Stimulated activated naive CD8-positive, alpha-beta T cell treated with anti-CD3 and anti-CD28 coated beads, Interleukin-15, Interleukin-2, amounts not matched to agents 100 ng/mL and 50 ng/mL, for 24 hours (primary cell): ENCODE measurements at regions not wholly inside any gene's neighbourhood (a gene's known extent, or its start where the extent isn't known, plus 50 kb on each side); places are given as distances from the start of the nearest gene placed in this dataset.

Experiments
- H3K27ac Mint-ChIP-seq: one replicate; pipeline ENCODE4 v1.8.0; 2021; ENCODE audit warnings: mild to moderate bottlenecking, mixed read lengths
- H3K27me3 Mint-ChIP-seq: one replicate; pipeline ENCODE4 v1.8.0; 2021; ENCODE audit warnings: mixed read lengths
- H3K36me3 Mint-ChIP-seq: one replicate; pipeline ENCODE4 v1.8.0; 2021; ENCODE audit warnings: low read depth, mixed read lengths
- H3K4me1 Mint-ChIP-seq: one replicate; pipeline ENCODE4 v1.8.0; 2021; ENCODE audit warnings: low read depth, mixed read lengths
- H3K4me3 Mint-ChIP-seq: one replicate; pipeline ENCODE4 v1.8.0; 2021; ENCODE audit warnings: mild to moderate bottlenecking, mixed read lengths
- H3K9me3 Mint-ChIP-seq: one replicate; pipeline ENCODE4 v1.8.0; 2021; ENCODE audit warnings: mixed read lengths

DNA sequence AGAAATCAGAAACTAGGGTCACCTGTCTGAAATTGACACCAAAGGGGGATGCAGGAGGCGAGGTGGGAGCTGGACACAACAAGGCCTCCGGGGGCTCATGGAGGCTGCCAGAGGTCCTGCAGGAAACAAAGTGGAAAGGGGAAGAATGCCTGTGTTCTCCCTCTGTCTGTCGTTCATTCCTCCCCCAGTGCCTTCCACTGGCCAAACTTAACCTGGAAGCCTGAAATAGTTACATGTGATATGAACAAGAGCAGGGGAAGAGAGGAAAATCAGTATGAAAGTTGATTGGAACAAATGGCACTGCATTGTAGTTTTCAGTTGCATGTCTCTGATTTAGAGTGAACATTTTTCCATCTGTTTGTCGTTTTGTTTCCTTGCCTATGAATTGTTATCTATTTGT, 502.0 kb upstream of the CFAP20DC start:
- Mint-ChIP-seq H3K9me3 (no peaks in the 10 kb centered on the region), H3K4me3 (no peak overlapping the region), H3K36me3 (no peaks in the 10 kb centered on the region), H3K27ac (no peak overlapping the region), H3K4me1 (no peaks in the 10 kb centered on the region), H3K27me3 (no peaks in the 10 kb centered on the region)

DNA sequence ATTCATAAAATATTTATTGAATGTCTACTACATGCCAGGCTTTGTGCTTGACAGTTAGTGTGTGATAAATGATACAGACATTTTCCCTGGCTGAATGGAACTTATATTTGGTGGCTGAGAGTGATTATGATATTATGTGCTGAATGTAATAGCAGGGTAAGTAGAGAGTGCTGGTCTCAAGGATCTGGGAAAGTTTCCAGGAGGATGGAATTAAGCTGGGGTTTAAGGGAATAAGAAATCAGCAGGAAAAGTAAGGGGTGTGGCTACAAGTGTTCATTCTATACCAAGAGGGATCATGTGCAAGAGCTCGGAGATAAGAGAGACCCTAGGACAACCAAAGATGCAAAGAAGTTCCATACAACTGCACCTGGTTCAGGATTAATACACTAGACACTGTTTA, 500.1 kb upstream of the CFAP20DC start:
- Mint-ChIP-seq H3K27me3 (no peaks in the 10 kb centered on the region), H3K9me3 (no peaks in the 10 kb centered on the region), H3K36me3 (no peaks in the 10 kb centered on the region), H3K4me3 (no peak overlapping the region), H3K27ac (no peak overlapping the region), H3K4me1 (no peaks in the 10 kb centered on the region)

GRCh38 chr3:59547874-59548273, 498.0 kb upstream of the CFAP20DC start:
- H3K9me3 Mint-ChIP-seq, result no peaks in the 10 kb centered on the region
- H3K27me3 Mint-ChIP-seq, result no peaks in the 10 kb centered on the region
- H3K36me3 Mint-ChIP-seq, result no peaks in the 10 kb centered on the region
- no peak overlapping the region for H3K4me3 Mint-ChIP-seq
- no peak overlapping the region for H3K27ac Mint-ChIP-seq
- no peaks in the 10 kb centered on the region for H3K4me1 Mint-ChIP-seq

GRCh38 chr3:59546522-59546921, 496.7 kb upstream of the CFAP20DC start:
- H3K27ac Mint-ChIP-seq, result no peak overlapping the region
- no peak overlapping the region for H3K4me3 Mint-ChIP-seq
- H3K4me1 Mint-ChIP-seq, result peaks cover 3% of the 10 kb centered on the region
- H3K9me3 Mint-ChIP-seq, result no peaks in the 10 kb centered on the region
- no peaks in the 10 kb centered on the region for H3K27me3 Mint-ChIP-seq
- no peaks in the 10 kb centered on the region for H3K36me3 Mint-ChIP-seq

DNA sequence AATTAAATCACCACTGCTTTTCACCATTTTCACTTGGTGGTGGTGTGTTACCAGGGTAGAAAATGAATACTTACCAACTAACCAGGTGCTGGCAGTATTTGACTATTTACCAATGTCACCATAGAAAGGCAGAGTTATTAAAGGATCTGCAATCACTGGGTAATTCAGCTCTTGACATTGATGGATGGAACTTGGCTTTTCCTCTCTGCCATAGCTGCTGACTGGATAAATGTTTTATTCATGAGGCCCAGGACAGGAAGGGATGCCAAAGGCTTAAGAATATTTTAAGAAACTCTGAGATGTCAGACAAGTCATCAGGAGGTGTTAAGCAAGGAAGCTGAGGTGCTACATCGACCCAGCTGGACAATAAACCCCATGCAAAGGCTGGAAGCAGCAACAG, 495.5 kb upstream of the CFAP20DC start:
- Mint-ChIP-seq H3K4me3 (no peak overlapping the region), H3K27me3 (no peaks in the 10 kb centered on the region), H3K36me3 (no peaks in the 10 kb centered on the region), H3K27ac (no peak overlapping the region), H3K9me3 (no peaks in the 10 kb centered on the region), H3K4me1 (peaks cover 11% of the 10 kb centered on the region)

DNA sequence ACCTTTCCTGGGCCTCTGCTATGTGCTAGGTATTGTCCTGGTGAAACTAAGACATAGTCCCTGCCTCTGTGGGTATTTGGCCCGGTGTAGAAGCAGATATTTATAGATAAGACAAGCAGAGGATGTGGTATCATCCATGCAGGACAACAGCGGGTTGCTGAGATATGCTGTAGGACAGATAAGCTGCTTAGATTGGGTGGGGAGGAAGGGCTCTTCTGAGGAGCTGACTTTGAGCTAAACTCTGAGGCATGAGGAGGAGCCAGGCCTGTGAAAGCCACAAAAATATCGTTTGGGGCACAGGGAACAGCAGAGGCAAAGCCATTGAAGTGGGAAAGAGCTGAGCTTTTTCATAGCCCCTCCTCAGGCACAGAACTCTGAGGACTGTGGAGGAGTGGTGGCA, 492.5 kb upstream of the CFAP20DC start:
- Mint-ChIP-seq H3K27ac (no peak overlapping the region), H3K4me3 (no peak overlapping the region), H3K36me3 (no peaks in the 10 kb centered on the region), H3K4me1 (peaks cover 14% of the 10 kb centered on the region), H3K9me3 (no peaks in the 10 kb centered on the region), H3K27me3 (no peaks in the 10 kb centered on the region)

- Mint-ChIP-seq H3K27me3 (no peaks in the 10 kb centered on the region), H3K9me3 (no peaks in the 10 kb centered on the region), H3K4me3 (no peak overlapping the region), H3K36me3 (no peaks in the 10 kb centered on the region), H3K27ac (peak overlapping the region; percentile 73), H3K4me1 (peaks cover 14% of the 10 kb centered on the region)
These were observed 490.9 kb upstream of the CFAP20DC start for GRCh38 chr3:59540696-59541095.

- Mint-ChIP-seq H3K36me3 (no peaks in the 10 kb centered on the region), H3K27me3 (no peaks in the 10 kb centered on the region), H3K27ac (peak overlapping the region; percentile 73), H3K4me3 (no peak overlapping the region), H3K9me3 (no peaks in the 10 kb centered on the region), H3K4me1 (peaks cover 14% of the 10 kb centered on the region)
These were observed 490.4 kb upstream of the CFAP20DC start for GRCh38 chr3:59540241-59540640.

DNA sequence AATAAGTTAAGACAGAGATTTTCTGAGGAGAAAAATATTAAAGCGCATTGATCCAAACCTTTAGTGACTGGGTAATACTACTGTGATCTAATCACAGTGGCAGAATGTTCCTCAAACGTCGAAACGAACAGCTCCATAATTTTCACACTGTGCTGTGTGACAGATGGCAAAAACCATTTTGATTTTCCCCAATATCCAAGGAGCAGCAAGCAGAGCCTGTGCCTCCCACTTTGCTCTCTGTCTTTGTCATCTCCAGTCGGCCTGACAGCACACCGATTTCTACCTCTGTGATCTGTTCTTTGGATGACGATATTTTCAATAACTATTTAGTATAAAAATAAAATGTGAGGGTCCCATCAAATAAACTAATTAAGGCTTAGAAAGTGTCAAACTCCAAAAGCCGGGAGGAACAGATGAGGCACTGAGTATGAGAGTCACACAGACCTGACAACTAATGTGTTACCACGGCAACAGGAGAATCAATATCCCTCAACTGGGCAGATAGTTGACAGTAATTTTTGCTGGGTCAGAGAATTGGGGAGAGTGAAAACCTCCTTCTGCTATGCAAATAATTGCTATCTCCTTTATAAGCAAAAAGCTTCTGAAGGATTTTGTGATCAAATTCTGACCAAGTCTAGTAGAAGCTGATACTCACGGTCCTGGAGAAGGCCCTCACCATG, 489.1 kb upstream of the CFAP20DC start:
- peaks cover 14% of the 10 kb centered on the region for H3K4me1 Mint-ChIP-seq
- H3K27ac Mint-ChIP-seq, result no peak overlapping the region
- no peaks in the 10 kb centered on the region for H3K9me3 Mint-ChIP-seq
- no peaks in the 10 kb centered on the region for H3K36me3 Mint-ChIP-seq
- no peaks in the 10 kb centered on the region for H3K27me3 Mint-ChIP-seq
- no peak overlapping the region for H3K4me3 Mint-ChIP-seq

DNA sequence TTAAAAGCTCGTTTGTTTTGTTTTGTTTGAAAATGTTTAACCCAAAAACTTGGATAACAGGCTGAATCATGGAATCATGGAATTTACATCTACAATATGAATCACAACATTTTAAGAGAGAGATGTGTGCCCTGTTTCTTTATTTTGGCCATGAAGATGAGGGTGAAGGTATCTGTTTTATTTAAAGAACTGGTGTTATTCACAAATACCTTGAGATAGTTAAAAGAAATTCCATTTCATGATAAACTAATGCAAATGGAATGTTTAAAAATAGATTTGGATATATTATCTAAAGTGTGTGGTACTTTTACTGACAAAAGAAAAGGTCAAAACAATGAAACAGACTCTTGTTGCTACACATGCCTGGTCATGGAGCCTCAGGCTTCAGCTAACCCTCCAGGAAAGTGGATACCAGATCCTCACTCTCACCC, 486.0 kb upstream of the CFAP20DC start:
- Mint-ChIP-seq H3K27ac (no peak overlapping the region), H3K27me3 (no peaks in the 10 kb centered on the region), H3K36me3 (no peaks in the 10 kb centered on the region), H3K4me1 (peaks cover 7% of the 10 kb centered on the region), H3K9me3 (peaks cover 8% of the 10 kb centered on the region), H3K4me3 (no peak overlapping the region)

DNA sequence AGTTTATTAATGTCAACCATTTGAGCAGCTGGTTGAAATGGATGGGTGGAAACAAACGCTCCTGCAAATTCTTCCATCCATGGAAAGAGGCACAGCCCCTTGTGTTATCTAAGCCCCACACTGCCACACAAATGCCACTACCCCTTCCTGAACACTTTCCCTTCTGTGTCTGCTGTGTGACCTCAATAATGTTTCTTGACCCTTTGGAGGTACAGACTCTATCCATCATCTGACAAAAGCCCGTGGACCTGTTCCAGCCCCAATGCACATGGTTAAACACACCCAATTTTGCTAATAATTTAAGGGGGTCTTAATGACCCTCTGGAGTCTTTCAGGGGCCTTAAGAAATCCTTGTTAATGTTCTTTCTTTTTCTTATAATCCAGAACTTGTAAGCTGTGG, 482.2 kb upstream of the CFAP20DC start:
- no peaks in the 10 kb centered on the region for H3K36me3 Mint-ChIP-seq
- H3K4me3 Mint-ChIP-seq, result no peak overlapping the region
- peaks cover 8% of the 10 kb centered on the region for H3K9me3 Mint-ChIP-seq
- H3K27me3 Mint-ChIP-seq, result no peaks in the 10 kb centered on the region
- H3K27ac Mint-ChIP-seq, result no peak overlapping the region
- peaks cover 7% of the 10 kb centered on the region for H3K4me1 Mint-ChIP-seq

DNA sequence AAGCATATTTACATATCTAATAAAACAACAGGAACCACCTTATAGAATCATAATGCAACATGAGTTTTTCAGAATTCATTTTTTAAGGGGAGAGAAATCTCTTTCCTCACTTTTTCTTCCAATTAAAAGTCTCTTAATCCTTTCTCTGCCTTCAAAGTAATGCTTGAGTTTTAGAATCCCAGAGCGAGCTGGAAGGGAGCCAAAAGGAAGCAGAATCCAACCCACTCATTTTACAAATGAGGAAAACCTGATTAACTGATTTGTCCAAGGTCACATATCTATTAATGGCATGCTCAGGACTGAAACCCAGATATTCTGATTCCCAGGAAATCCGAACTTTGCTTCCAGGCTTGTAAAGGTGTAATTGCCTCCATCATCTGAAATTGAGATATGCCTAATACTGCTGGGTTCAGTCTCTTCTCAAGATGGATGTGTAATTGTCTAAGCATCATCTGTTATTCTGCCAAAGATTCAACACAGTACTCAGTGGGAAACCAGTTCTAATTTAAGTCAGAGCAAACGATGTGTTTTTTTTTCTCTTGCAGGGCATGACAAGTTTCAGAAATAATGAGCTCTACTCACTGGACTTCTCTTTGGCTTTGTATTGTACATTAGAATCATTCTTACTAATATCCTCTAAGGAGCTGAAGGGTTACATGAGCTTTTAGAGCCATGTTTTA, 481.4 kb upstream of the CFAP20DC start:
- Mint-ChIP-seq H3K9me3 (peaks cover 12% of the 10 kb centered on the region), H3K27ac (no peak overlapping the region), H3K36me3 (no peaks in the 10 kb centered on the region), H3K27me3 (peaks cover 3% of the 10 kb centered on the region), H3K4me1 (peaks cover 15% of the 10 kb centered on the region), H3K4me3 (no peak overlapping the region)

DNA sequence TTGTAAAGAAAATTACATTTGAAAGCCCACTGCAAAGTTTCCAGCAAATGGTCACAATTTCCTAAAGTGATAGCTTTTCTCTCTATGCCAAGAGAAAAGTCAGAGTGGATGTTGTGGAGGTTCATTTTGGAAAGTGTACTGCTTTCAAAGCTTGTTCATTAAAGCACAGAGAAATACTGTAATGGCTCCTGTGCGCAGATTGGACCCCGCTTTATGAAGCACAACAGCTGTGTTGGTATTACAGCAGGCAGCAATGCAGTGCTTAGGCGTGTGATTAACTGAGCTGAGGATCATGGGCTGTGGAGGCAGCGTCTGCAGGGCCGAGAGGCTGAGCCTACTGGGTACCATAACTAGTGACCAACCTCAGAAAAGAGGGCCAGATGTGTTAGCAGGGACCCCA, 478.4 kb upstream of the CFAP20DC start:
- Mint-ChIP-seq H3K4me1 (peaks cover 17% of the 10 kb centered on the region), H3K9me3 (peaks cover 17% of the 10 kb centered on the region), H3K36me3 (no peaks in the 10 kb centered on the region), H3K4me3 (no peak overlapping the region), H3K27me3 (peaks cover 6% of the 10 kb centered on the region), H3K27ac (peak overlapping the region; percentile 63)

- Mint-ChIP-seq H3K27me3 (peaks cover 6% of the 10 kb centered on the region), H3K27ac (peak overlapping the region; percentile 73), H3K9me3 (peaks cover 15% of the 10 kb centered on the region), H3K4me1 (peaks cover 17% of the 10 kb centered on the region), H3K36me3 (no peaks in the 10 kb centered on the region), H3K4me3 (no peak overlapping the region)
These were observed 477.7 kb upstream of the CFAP20DC start for GRCh38 chr3:59527493-59527892.

GRCh38 chr3:59526999-59527398, 477.2 kb upstream of the CFAP20DC start:
- no peaks in the 10 kb centered on the region for H3K36me3 Mint-ChIP-seq
- peaks cover 6% of the 10 kb centered on the region for H3K27me3 Mint-ChIP-seq
- H3K4me3 Mint-ChIP-seq, result no peak overlapping the region
- H3K27ac Mint-ChIP-seq, result peak overlapping the region; percentile 73
- peaks cover 17% of the 10 kb centered on the region for H3K4me1 Mint-ChIP-seq
- H3K9me3 Mint-ChIP-seq, result peaks cover 10% of the 10 kb centered on the region

- Mint-ChIP-seq H3K4me3 (no peak overlapping the region), H3K9me3 (peaks cover 8% of the 10 kb centered on the region), H3K27ac (no peak overlapping the region), H3K27me3 (peaks cover 6% of the 10 kb centered on the region), H3K4me1 (peaks cover 15% of the 10 kb centered on the region), H3K36me3 (no peaks in the 10 kb centered on the region)
These were observed 472.7 kb upstream of the CFAP20DC start for GRCh38 chr3:59522550-59522949.
